Neural progenitor cell (in vitro differentiated cells): ENCODE measurements at regions not wholly inside any gene's neighbourhood (a gene's known extent, or its start where the extent isn't known, plus 50 kb on each side); places are given as distances from the start of the nearest gene placed in this dataset.
A peak's percentile ranks its signal among the peaks of the same experiment; 100 is the strongest.

ENCODE experiments used
- DNase-seq: peaks from one replicate; pipeline ENCODE4 v3.0.0-alpha.2; 2016; ENCODE audit warnings: low spot score
- H2AFZ ChIP-seq: fragments of 200-600 bp; sonication (generic); replicated peaks from 2 replicates; pipeline ENCODE4 v1.6.1; 2016; ENCODE audit warnings: antibody characterized with exemption
- H3F3A ChIP-seq: fragments of 200-600 bp; sonication (generic); 2 replicates; pipeline ENCODE4 v1.6.1; 2016; ENCODE audit warnings: antibody characterized with exemption, low read depth
- H3K27ac ChIP-seq: fragments of 200-600 bp; sonication (generic); 2 replicates; pipeline ENCODE4 v1.5.1; 2016; ENCODE audit warnings: mild to moderate bottlenecking
- H3K27me3 ChIP-seq: fragments of 200-600 bp; sonication (generic); 2 replicates; pipeline ENCODE4 v1.6.1; 2016; ENCODE audit warnings: mild to moderate bottlenecking, moderate library complexity
- H3K36me3 ChIP-seq: fragments of 200-600 bp; sonication (generic); 2 replicates; pipeline ENCODE4 v1.5.1; 2016
- H3K4me1 ChIP-seq: fragments of 200-600 bp; sonication (generic); 2 replicates; pipeline ENCODE4 v1.6.1; 2016; ENCODE audit warnings: mixed run types
- H3K4me2 ChIP-seq: fragments of 200-600 bp; sonication (generic); 2 replicates; pipeline ENCODE4 v1.6.1; 2016
- H3K4me3 ChIP-seq: fragments of 200-600 bp; sonication (generic); 2 replicates; pipeline ENCODE4 v1.5.1; 2016
- H3K79me2 ChIP-seq: fragments of 200-600 bp; sonication (generic); 2 replicates; pipeline ENCODE4 v1.6.1; 2016; ENCODE audit warnings: low read depth
- H3K9ac ChIP-seq: fragments of 200-600 bp; sonication (generic); 2 replicates; pipeline ENCODE4 v1.6.1; 2016
- H3K9me3 ChIP-seq: fragments of 200-600 bp; sonication (generic); 2 replicates; pipeline ENCODE4 v1.5.1; 2016; ENCODE audit warnings: low read depth
- H4K20me1 ChIP-seq: fragments of 200-600 bp; sonication (generic); 2 replicates; pipeline ENCODE4 v1.6.1; 2016; ENCODE audit warnings: low read depth
- H3K27ac Mint-ChIP-seq: 3 replicates; pipeline ENCODE4 v1.8.0; 2021; ENCODE audit warnings: mixed read lengths
- H3K27me3 Mint-ChIP-seq: 2 replicates; pipeline ENCODE4 v1.8.0; 2022; ENCODE audit warnings: low read depth, mild to moderate bottlenecking, inconsistent platforms, moderate library complexity, mixed read lengths; ENCODE audit not compliant: insufficient read depth
- H3K36me3 Mint-ChIP-seq: 3 replicates; pipeline ENCODE4 v1.8.0; 2021; ENCODE audit warnings: mixed read lengths
- H3K4me1 Mint-ChIP-seq: 3 replicates; pipeline ENCODE4 v1.8.0; 2021; ENCODE audit warnings: mixed read lengths
- H3K4me3 Mint-ChIP-seq: 3 replicates; pipeline ENCODE4 v1.8.0; 2021; ENCODE audit warnings: mild to moderate bottlenecking, moderate library complexity, mixed read lengths
- H3K9me3 Mint-ChIP-seq: 3 replicates; pipeline ENCODE4 v1.8.0; 2020; ENCODE audit warnings: mixed read lengths
- CTCF ChIP-seq: fragments of 200-600 bp; sonication (generic); IDR thresholded peaks from 2 replicates; pipeline ENCODE4 v1.5.1; 2017; ENCODE audit warnings: antibody characterized with exemption, mild to moderate bottlenecking
- EZH2 ChIP-seq: fragments of 200-600 bp; sonication (generic); IDR thresholded peaks from 2 replicates; pipeline ENCODE4 v1.6.1; 2017; ENCODE audit warnings: antibody characterized with exemption, mild to moderate bottlenecking, moderate library complexity
- EZH2phosphoT487 ChIP-seq: fragments of 200-600 bp; sonication (generic); IDR thresholded peaks from 2 replicates; pipeline ENCODE4 v1.6.1; 2017; ENCODE audit warnings: antibody characterized with exemption

GRCh38 chr12:130008241-130008640, 104.4 kb upstream of the TMEM132D start:
- Histone ChIP-seq H3K36me3 (no peaks in the 10 kb centered on the region), H3K9me3 (no peaks in the 10 kb centered on the region), H3K4me3 (no peak overlapping the region), H3K4me1 (peaks cover 5% of the 10 kb centered on the region), H3F3A (no peaks in the 10 kb centered on the region), H3K4me2 (no peak overlapping the region), H3K79me2 (no peaks in the 10 kb centered on the region), H3K27ac (no peak overlapping the region), H3K9ac (no peak overlapping the region), H4K20me1 (no peaks in the 10 kb centered on the region), H2AFZ (no peak overlapping the region), H3K27me3 (peaks cover 23% of the 10 kb centered on the region)
- Mint-ChIP-seq H3K4me3 (no peak overlapping the region), H3K36me3 (no peaks in the 10 kb centered on the region), H3K27ac (no peak overlapping the region), H3K27me3 (peaks cover 2% of the 10 kb centered on the region), H3K9me3 (no peaks in the 10 kb centered on the region), H3K4me1 (peaks cover 2% of the 10 kb centered on the region)
- TF ChIP-seq EZH2phosphoT487 (no peak), CTCF (no peak), EZH2 (no peak)
- DNase-seq: no peak

GRCh38 chr12:130009961-130010360, 106.1 kb upstream of the TMEM132D start:
- Histone ChIP-seq H3K9ac (no peak overlapping the region), H3K4me2 (no peak overlapping the region), H3K27ac (no peak overlapping the region), H3K4me1 (peaks cover 5% of the 10 kb centered on the region), H3K79me2 (no peaks in the 10 kb centered on the region), H3K9me3 (no peaks in the 10 kb centered on the region), H4K20me1 (no peaks in the 10 kb centered on the region), H2AFZ (no peak overlapping the region), H3K27me3 (peaks cover 39% of the 10 kb centered on the region), H3F3A (no peaks in the 10 kb centered on the region), H3K36me3 (no peaks in the 10 kb centered on the region), H3K4me3 (no peak overlapping the region)
- H3K27ac Mint-ChIP-seq: no peak overlapping the region
- no peaks in the 10 kb centered on the region for H3K9me3 Mint-ChIP-seq
- no peak for TF ChIP-seq CTCF
- no peak for TF ChIP-seq EZH2phosphoT487
- no peak for TF ChIP-seq EZH2
- H3K4me3 Mint-ChIP-seq: no peak overlapping the region
- DNase-seq: no peak
- H3K27me3 Mint-ChIP-seq: peaks cover 2% of the 10 kb centered on the region
- H3K36me3 Mint-ChIP-seq: no peaks in the 10 kb centered on the region
- peaks cover 6% of the 10 kb centered on the region for H3K4me1 Mint-ChIP-seq

- peak overlapping the region; percentile 9 for H3K4me2 ChIP-seq
Measured at GRCh38 chr12:130011611-130012385, 108.0 kb upstream of the TMEM132D start.

More at GRCh38 chr12:130011611-130012385, 108.0 kb upstream of the TMEM132D start:
- Histone ChIP-seq H3K9ac (no peak overlapping the region), H3K27me3 (peaks cover 57% of the 10 kb centered on the region), H3K27ac (no peak overlapping the region), H3K36me3 (no peaks in the 10 kb centered on the region), H3F3A (no peaks in the 10 kb centered on the region), H3K4me1 (peaks cover 5% of the 10 kb centered on the region), H4K20me1 (no peaks in the 10 kb centered on the region), H3K79me2 (no peaks in the 10 kb centered on the region), H3K4me3 (no peak overlapping the region), H3K9me3 (no peaks in the 10 kb centered on the region), H2AFZ (no peak overlapping the region)
- TF ChIP-seq CTCF (no peak), EZH2 (no peak), EZH2phosphoT487 (no peak)
- Mint-ChIP-seq H3K27me3 (peaks cover 2% of the 10 kb centered on the region), H3K36me3 (no peaks in the 10 kb centered on the region), H3K4me3 (no peak overlapping the region), H3K27ac (no peak overlapping the region), H3K9me3 (no peaks in the 10 kb centered on the region), H3K4me1 (peaks cover 6% of the 10 kb centered on the region)
- DNase-seq: no peak
